Astrocyte (in vitro differentiated cells and primary cell): ENCODE measurements at regions not wholly inside any gene's neighbourhood (a gene's known extent, or its start where the extent isn't known, plus 50 kb on each side); places are given as distances from the start of the nearest gene placed in this dataset.

ENCODE experiments used
- DNase-seq: peaks from one replicate; pipeline ENCODE4 v3.0.0-alpha.2; 2010; ENCODE audit warnings: low read depth
- FAIRE-seq: peaks from 2 replicates; lab custom pipeline; 2011; peaks lifted over from hg19 to GRCh38; lab: Jason Lieb, UNC
- H2AFZ ChIP-seq: 2 replicates; pipeline ENCODE4 v1.6.0; 2012; ENCODE audit warnings: low read depth, low read length, inconsistent platforms
- H3K27ac ChIP-seq: 2 replicates; pipeline ENCODE4 v1.5.1; 2011; ENCODE audit warnings: low read depth, low read length, inconsistent platforms
- H3K27me3 ChIP-seq: 2 replicates; pipeline ENCODE4 v1.6.0; 2011; ENCODE audit warnings: low read length, inconsistent platforms; ENCODE audit not compliant: insufficient read depth
- H3K36me3 ChIP-seq: 2 replicates; pipeline ENCODE4 v1.5.1; 2011; ENCODE audit warnings: low read length, inconsistent platforms; ENCODE audit not compliant: insufficient read depth
- H3K4me1 ChIP-seq: 2 replicates; pipeline ENCODE4 v1.5.1; 2011; ENCODE audit warnings: low read length, inconsistent platforms; ENCODE audit not compliant: insufficient read depth
- H3K4me2 ChIP-seq: 2 replicates; pipeline ENCODE4 v1.6.0; 2012; ENCODE audit warnings: low read length, inconsistent platforms
- H3K4me3 ChIP-seq: 2 replicates; pipeline ENCODE4 v1.5.1; 2011; ENCODE audit warnings: low read depth, mild to moderate bottlenecking, low read length, inconsistent platforms; ENCODE audit not compliant: insufficient read depth
- H3K79me2 ChIP-seq: 2 replicates; pipeline ENCODE4 v1.6.0; 2012; ENCODE audit warnings: mild to moderate bottlenecking, low read length, inconsistent platforms; ENCODE audit not compliant: insufficient read depth
- H3K9ac ChIP-seq: 2 replicates; pipeline ENCODE4 v1.6.0; 2012; ENCODE audit warnings: mild to moderate bottlenecking, low read length, inconsistent platforms
- H3K9me3 ChIP-seq: 2 replicates; pipeline ENCODE4 v1.5.1; 2012; ENCODE audit warnings: low read depth, mild to moderate bottlenecking, low read length, inconsistent platforms; ENCODE audit not compliant: insufficient read depth
- H4K20me1 ChIP-seq: 2 replicates; pipeline ENCODE4 v1.6.0; 2012; ENCODE audit warnings: low read length, inconsistent platforms; ENCODE audit not compliant: insufficient read depth
- H3K27ac Mint-ChIP-seq: one replicate; pipeline ENCODE4 v1.8.0; 2021; ENCODE audit warnings: mild to moderate bottlenecking, mixed read lengths; ENCODE audit not compliant: unreplicated experiment
- H3K27me3 Mint-ChIP-seq: one replicate; pipeline ENCODE4 v1.8.0; 2021; ENCODE audit warnings: low read depth, mixed read lengths; ENCODE audit not compliant: unreplicated experiment
- H3K36me3 Mint-ChIP-seq: one replicate; pipeline ENCODE4 v1.8.0; 2021; ENCODE audit warnings: low read depth, mixed read lengths; ENCODE audit not compliant: unreplicated experiment
- H3K4me1 Mint-ChIP-seq: one replicate; pipeline ENCODE4 v1.8.0; 2021; ENCODE audit warnings: low read depth, mixed read lengths; ENCODE audit not compliant: unreplicated experiment
- H3K4me3 Mint-ChIP-seq: one replicate; pipeline ENCODE4 v1.8.0; 2021; ENCODE audit warnings: mild to moderate bottlenecking, moderate library complexity, mixed read lengths; ENCODE audit not compliant: unreplicated experiment
- H3K9me3 Mint-ChIP-seq: one replicate; pipeline ENCODE4 v1.8.0; 2021; ENCODE audit warnings: mild to moderate bottlenecking, mixed read lengths; ENCODE audit not compliant: unreplicated experiment
- EZH2 ChIP-seq: IDR thresholded peaks from 2 replicates; pipeline ENCODE4 v1.6.1; 2012; ENCODE audit warnings: mild to moderate bottlenecking, low read length, inconsistent platforms; ENCODE audit not compliant: insufficient read depth
- TF ChIP-seq, protein P1 (sequence below): IDR thresholded peaks from 2 replicates; pipeline ENCODE4 v1.5.1; 2011; ENCODE audit warnings: low read depth, mild to moderate bottlenecking, inconsistent platforms, low read length, moderate library complexity; ENCODE audit not compliant: insufficient read depth

DNA sequence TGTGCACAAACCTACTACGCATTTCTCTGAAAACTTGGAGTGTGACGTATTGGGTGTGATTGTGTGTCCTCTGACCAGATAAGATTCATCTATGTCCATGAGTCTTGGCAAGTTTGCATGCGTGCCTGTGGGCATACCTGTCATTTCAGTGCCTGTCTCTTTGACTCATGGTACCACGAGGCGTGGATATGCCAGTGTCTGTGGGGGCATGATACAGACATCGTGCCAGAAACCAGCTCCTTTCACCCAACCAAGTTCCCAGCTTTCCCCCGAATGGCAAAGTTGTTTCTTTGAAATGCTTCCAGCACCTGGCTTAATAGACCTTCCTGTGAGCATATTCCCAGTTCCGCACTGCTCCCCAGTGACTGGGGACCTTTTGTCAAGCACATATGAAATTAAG, 241.9 kb upstream of the MVB12B start:
- Mint-ChIP-seq H3K9me3 (peaks cover 9% of the 10 kb centered on the region), H3K36me3 (no peaks in the 10 kb centered on the region), H3K4me1 (no peaks in the 10 kb centered on the region), H3K27ac (no peak overlapping the region), H3K27me3 (peaks cover 49% of the 10 kb centered on the region), H3K4me3 (no peak overlapping the region)
- Histone ChIP-seq H3K27me3 (peaks cover 4% of the 10 kb centered on the region), H3K4me2 (no peak overlapping the region), H3K4me1 (no peaks in the 10 kb centered on the region), H3K79me2 (no peaks in the 10 kb centered on the region), H3K9me3 (no peaks in the 10 kb centered on the region), H3K27ac (no peak overlapping the region), H3K9ac (no peak overlapping the region), H3K36me3 (no peaks in the 10 kb centered on the region), H2AFZ (no peak overlapping the region), H3K4me3 (no peak overlapping the region), H4K20me1 (no peaks in the 10 kb centered on the region)
- TF ChIP-seq, protein P1, sequence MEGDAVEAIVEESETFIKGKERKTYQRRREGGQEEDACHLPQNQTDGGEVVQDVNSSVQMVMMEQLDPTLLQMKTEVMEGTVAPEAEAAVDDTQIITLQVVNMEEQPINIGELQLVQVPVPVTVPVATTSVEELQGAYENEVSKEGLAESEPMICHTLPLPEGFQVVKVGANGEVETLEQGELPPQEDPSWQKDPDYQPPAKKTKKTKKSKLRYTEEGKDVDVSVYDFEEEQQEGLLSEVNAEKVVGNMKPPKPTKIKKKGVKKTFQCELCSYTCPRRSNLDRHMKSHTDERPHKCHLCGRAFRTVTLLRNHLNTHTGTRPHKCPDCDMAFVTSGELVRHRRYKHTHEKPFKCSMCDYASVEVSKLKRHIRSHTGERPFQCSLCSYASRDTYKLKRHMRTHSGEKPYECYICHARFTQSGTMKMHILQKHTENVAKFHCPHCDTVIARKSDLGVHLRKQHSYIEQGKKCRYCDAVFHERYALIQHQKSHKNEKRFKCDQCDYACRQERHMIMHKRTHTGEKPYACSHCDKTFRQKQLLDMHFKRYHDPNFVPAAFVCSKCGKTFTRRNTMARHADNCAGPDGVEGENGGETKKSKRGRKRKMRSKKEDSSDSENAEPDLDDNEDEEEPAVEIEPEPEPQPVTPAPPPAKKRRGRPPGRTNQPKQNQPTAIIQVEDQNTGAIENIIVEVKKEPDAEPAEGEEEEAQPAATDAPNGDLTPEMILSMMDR: no peak
- TF ChIP-seq EZH2: no peak
- FAIRE-seq (no peak), DNase-seq (no peak)

DNA sequence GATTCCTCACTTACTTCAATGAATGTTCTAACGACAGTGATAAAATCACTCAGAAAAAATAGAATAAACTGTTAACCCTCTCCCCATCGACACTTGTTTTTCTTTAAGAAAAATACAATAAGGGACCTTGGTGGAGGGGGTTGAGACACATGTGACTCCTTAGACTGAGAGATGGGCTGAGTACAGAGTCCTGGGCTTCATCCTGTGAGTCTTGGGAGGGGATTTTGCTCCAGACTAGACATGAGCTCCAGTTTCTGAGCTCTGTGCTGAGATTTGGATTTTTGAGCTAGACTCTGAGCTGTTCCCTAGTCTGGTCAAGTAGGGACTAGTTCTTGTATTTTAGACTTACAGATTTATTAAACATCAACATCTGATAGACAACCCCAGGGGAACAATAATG, 241.5 kb upstream of the MVB12B start:
- Histone ChIP-seq H3K79me2 (no peaks in the 10 kb centered on the region), H3K9me3 (no peaks in the 10 kb centered on the region), H3K36me3 (no peaks in the 10 kb centered on the region), H3K27me3 (peaks cover 4% of the 10 kb centered on the region), H2AFZ (no peak overlapping the region), H3K9ac (no peak overlapping the region), H4K20me1 (no peaks in the 10 kb centered on the region), H3K27ac (no peak overlapping the region), H3K4me1 (no peaks in the 10 kb centered on the region), H3K4me2 (no peak overlapping the region), H3K4me3 (no peak overlapping the region)
- TF ChIP-seq, protein P1: no peak
- no peak for TF ChIP-seq EZH2
- no peak overlapping the region for H3K27ac Mint-ChIP-seq
- H3K36me3 Mint-ChIP-seq: no peaks in the 10 kb centered on the region
- no peak overlapping the region for H3K4me3 Mint-ChIP-seq
- H3K4me1 Mint-ChIP-seq: no peaks in the 10 kb centered on the region
- no peak for FAIRE-seq
- no peak for DNase-seq
- peaks cover 5% of the 10 kb centered on the region for H3K9me3 Mint-ChIP-seq
- peaks cover 47% of the 10 kb centered on the region for H3K27me3 Mint-ChIP-seq

DNA sequence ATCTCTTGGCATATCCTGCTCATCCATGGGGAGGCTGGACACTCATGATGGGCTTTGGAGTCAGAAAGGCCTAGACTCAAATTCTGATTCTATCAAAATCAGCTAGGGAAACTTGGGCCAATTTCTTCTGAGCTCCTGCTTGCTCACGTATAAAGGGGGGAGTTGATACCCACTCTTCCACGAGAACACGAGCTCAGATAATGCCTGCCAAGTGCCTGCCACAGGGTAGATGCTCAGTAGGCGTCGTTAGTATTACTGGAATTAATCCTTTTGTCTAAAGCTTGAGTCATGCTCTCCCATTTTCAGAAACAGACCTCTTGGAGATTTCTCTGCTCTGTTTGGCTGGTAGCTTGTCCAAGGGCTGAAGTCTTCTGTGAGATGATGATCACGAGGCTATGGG, 238.3 kb upstream of the MVB12B start:
- Mint-ChIP-seq H3K27me3 (peaks cover 45% of the 10 kb centered on the region), H3K4me1 (no peaks in the 10 kb centered on the region), H3K4me3 (no peak overlapping the region), H3K36me3 (no peaks in the 10 kb centered on the region), H3K27ac (no peak overlapping the region), H3K9me3 (peaks cover 5% of the 10 kb centered on the region)
- FAIRE-seq (no peak), DNase-seq (no peak)
- H3K36me3 ChIP-seq: no peaks in the 10 kb centered on the region
- no peak overlapping the region for H3K27ac ChIP-seq
- H2AFZ ChIP-seq: no peak overlapping the region
- peaks cover 4% of the 10 kb centered on the region for H3K27me3 ChIP-seq
- no peaks in the 10 kb centered on the region for H3K4me1 ChIP-seq
- no peaks in the 10 kb centered on the region for H3K79me2 ChIP-seq
- H3K9ac ChIP-seq: no peak overlapping the region
- no peaks in the 10 kb centered on the region for H3K9me3 ChIP-seq
- no peak for TF ChIP-seq EZH2
- TF ChIP-seq, protein P1: no peak
- H4K20me1 ChIP-seq: no peaks in the 10 kb centered on the region
- no peak overlapping the region for H3K4me3 ChIP-seq
- no peak overlapping the region for H3K4me2 ChIP-seq
